ENCODE measurements at regions not wholly inside any gene's neighbourhood (a gene's known extent, or its start where the extent isn't known, plus 50 kb on each side); places are given as distances from the start of the nearest gene placed in this dataset.

- TF ChIP-seq POLR2AphosphoS5 (IDR thresholded peaks at IDR 0.05; ENCODE audit: low read depth, low read length) = no peak
- TF ChIP-seq REST (IDR thresholded peaks at IDR 0.05; ENCODE audit: insufficient read depth in 1 of 2, low read depth in 2 of 2, low read length in 2 of 2) = no peak
Measured at GRCh38 chr5:142520885-142521284, 165.0 kb downstream of the FGF1 start.

Data from PFSK-1 (cell line).